ENCODE measurements at regions not wholly inside any gene's neighbourhood (a gene's known extent, or its start where the extent isn't known, plus 50 kb on each side); places are given as distances from the start of the nearest gene placed in this dataset.

DNA sequence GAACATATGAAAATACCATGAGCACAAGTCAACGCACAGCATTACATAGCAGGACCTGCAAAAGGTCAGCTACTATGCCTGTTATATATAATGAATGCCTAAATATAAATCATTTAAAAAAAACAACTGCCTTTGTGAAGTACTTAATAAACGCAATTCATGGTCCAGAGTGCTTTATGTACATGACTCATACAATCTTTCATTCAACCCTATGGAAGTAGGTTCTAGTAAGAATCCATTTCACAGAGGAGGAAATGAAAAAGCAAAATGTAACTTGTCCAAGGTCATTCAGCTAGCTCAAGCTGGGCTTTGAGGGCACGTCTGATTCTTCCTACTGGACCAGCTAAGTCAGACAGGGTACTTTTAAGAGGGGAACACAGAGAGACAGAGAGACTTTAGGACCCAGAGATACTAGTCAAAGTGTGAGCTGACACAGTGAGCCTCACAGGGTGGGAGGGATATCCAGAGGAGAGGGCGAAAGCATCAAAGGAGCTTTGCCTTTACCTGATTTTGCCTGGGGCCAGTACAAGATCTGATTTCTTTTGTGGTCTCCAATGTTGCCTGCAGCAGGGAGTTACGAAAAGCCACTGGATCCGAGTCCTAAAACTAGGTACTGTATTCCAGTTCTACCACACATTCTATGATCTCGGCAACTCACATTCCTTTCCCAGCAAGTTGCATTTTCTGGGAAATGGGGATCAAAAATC, 83.4 kb upstream of the ZFHX3 start:
- H2BK5ac ChIP-seq (ENCODE audit: low read depth, low read length), result no peak overlapping the region
- FAIRE-seq (no peak), DNase-seq (ENCODE audit: low read depth in 1 of 2, low spot score in 2 of 2) (no peak)
- no peak overlapping the region for H4K91ac ChIP-seq (replicated peaks; ENCODE audit: insufficient read length, low read length)
- no peak overlapping the region for H3K4me2 ChIP-seq (ENCODE audit: insufficient read depth in 1 of 2, low read depth in 2 of 2, low read length in 2 of 2)
- H2AFZ ChIP-seq (ENCODE audit: low read length), result no peak overlapping the region
- H3K79me1 ChIP-seq (ENCODE audit: low read depth, low read length), result no peaks in the 10 kb centered on the region
- H2BK15ac ChIP-seq (ENCODE audit: low read length), result no peak overlapping the region
- H3K9ac ChIP-seq (replicated peaks in 1 of 4; ENCODE audit: extremely low read depth in 1 of 4, low read depth in 3 of 4, low read length in 3 of 4), result no peak overlapping the region
- no peak overlapping the region for H4K8ac ChIP-seq (ENCODE audit: extremely low read depth, insufficient read depth, low read length)
- no peaks in the 10 kb centered on the region; a peak in 1 of 7 replicates for H3K27me3 ChIP-seq (replicated peaks in 1 of 4; ENCODE audit: control insufficient read depth in 3 of 4, extremely low read depth in 1 of 4, insufficient read depth in 3 of 4, low read length in 3 of 4)
- H4K5ac ChIP-seq (ENCODE audit: insufficient read length, low read depth, low read length), result no peak overlapping the region
- no peak overlapping the region for H3K27ac ChIP-seq (ENCODE audit: low read depth, low read length)
- no peaks in the 10 kb centered on the region for H3K79me2 ChIP-seq (ENCODE audit: control insufficient read depth in 1 of 2, insufficient read depth in 2 of 2, low read length in 2 of 2)
- H3K4me1 ChIP-seq (replicated peaks in 1 of 4; ENCODE audit: control insufficient read depth in 3 of 4, insufficient read depth in 4 of 4, low read length in 3 of 4), result no peaks in the 10 kb centered on the region
- ChIA-PET CTCF (ENCODE audit: partially characterized antibody) (interaction anchor here (1.3 to 2.2 kb wide), 2 partner anchors 18 to 136 kb away, joined by 4 to 6 read pairs; no protein-coding TSS in a partner anchor), POLR2A (ENCODE audit: partially characterized antibody) (interaction anchor here (0.6 kb wide), 1 partner anchor 46 kb away, joined by 5 read pairs; no protein-coding TSS in a partner anchor)
- no peaks in the 10 kb centered on the region for H3K36me3 ChIP-seq (ENCODE audit: control insufficient read depth in 2 of 4, insufficient read depth in 4 of 4, low read length in 3 of 4)
- no peak overlapping the region for H2BK120ac ChIP-seq (replicated peaks; ENCODE audit: low read depth, low read length)
- no peak overlapping the region for H3K4ac ChIP-seq (replicated peaks; ENCODE audit: insufficient read length, low read depth, low read length)
- H2AK5ac ChIP-seq (ENCODE audit: low read depth, low read length), result no peak overlapping the region
- H3K23me2 ChIP-seq (ENCODE audit: low read depth, low read length), result no peaks in the 10 kb centered on the region
- no peak overlapping the region for H2BK12ac ChIP-seq (ENCODE audit: low read depth, low read length)
- no peak overlapping the region for H3K23ac ChIP-seq (ENCODE audit: insufficient read length)
- H3K4me3 ChIP-seq (ENCODE audit: extremely low read depth in 1 of 4, insufficient read depth in 2 of 4, low read depth in 3 of 4, low read length in 4 of 4), result no peak overlapping the region
- H3K56ac ChIP-seq (replicated peaks; ENCODE audit: insufficient read length, low read depth, low read length), result no peak overlapping the region
- H3K18ac ChIP-seq (ENCODE audit: extremely low read depth, low read length), result no peak overlapping the region
- no peaks in the 10 kb centered on the region for H3K9me3 ChIP-seq (ENCODE audit: insufficient read depth in 2 of 2, low read depth in 1 of 2, low read length in 1 of 2)
- no peaks in the 10 kb centered on the region for H4K20me1 ChIP-seq (replicated peaks in 1 of 2; ENCODE audit: control insufficient read depth in 1 of 2, insufficient read depth in 2 of 2, low read length in 2 of 2)
- WGBS, 2 experiments (ENCODE audit: extremely low coverage in 1 of 2, insufficient coverage in 1 of 2, insufficient read length in 1 of 2, insufficient replicate concordance in 2 of 2, low coverage in 1 of 2, low lambda C conversion rate in 2 of 2, missing lambda C conversion rate in 1 of 2), result 92% methylated on average over 7 of the region's 7 CpGs; no CpG with 5 or more reads in 1 of the 2 experiments
- H2BK20ac ChIP-seq (ENCODE audit: low read length), result no peak overlapping the region
- no peak overlapping the region for H3K14ac ChIP-seq (ENCODE audit: insufficient read length)
- TF ChIP-seq, protein P1, sequence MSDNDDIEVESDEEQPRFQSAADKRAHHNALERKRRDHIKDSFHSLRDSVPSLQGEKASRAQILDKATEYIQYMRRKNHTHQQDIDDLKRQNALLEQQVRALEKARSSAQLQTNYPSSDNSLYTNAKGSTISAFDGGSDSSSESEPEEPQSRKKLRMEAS (IDR thresholded peaks at IDR 0.05), result no peak
- TF ChIP-seq RAD21 (IDR thresholded peaks at IDR 0.05 in 1 of 2, conservative IDR thresholded peaks at IDR 0.05 in 1 of 2; ENCODE audit: low read depth in 2 of 2, low read length in 2 of 2), result no peak
- no peak for TF ChIP-seq POU5F1 (IDR thresholded peaks at IDR 0.05; ENCODE audit: low read depth, low read length)
- no peak for TF ChIP-seq RNF2 (IDR thresholded peaks at IDR 0.05; ENCODE audit: borderline replicate concordance, low read depth, low read length, missing control alignments, poor library complexity, severe bottlenecking)
- no peak for TF ChIP-seq POLR2A (IDR thresholded peaks at IDR 0.05; ENCODE audit: control extremely low read depth in 1 of 2, low read depth in 2 of 2, low read length in 2 of 2)
- TF ChIP-seq SIN3A (conservative IDR thresholded peaks at IDR 0.05 in 1 of 2, IDR thresholded peaks at IDR 0.05 in 1 of 2; ENCODE audit: low read depth in 1 of 2, low read length in 2 of 2), result no peak
- TF ChIP-seq RXRA (IDR thresholded peaks at IDR 0.05; ENCODE audit: insufficient read depth, low read depth, low read length), result no peak
- no peak for TF ChIP-seq PHF8 (conservative IDR thresholded peaks at IDR 0.05; ENCODE audit: low read depth, low read length)
- TF ChIP-seq, protein P2, sequence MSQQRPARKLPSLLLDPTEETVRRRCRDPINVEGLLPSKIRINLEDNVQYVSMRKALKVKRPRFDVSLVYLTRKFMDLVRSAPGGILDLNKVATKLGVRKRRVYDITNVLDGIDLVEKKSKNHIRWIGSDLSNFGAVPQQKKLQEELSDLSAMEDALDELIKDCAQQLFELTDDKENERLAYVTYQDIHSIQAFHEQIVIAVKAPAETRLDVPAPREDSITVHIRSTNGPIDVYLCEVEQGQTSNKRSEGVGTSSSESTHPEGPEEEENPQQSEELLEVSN (IDR thresholded peaks at IDR 0.05), result no peak
- no peak for TF ChIP-seq CHD2 (IDR thresholded peaks at IDR 0.05; ENCODE audit: low read length)
- TF ChIP-seq JUN (IDR thresholded peaks at IDR 0.05; ENCODE audit: low read depth, low read length), result no peak
- TF ChIP-seq BACH1 (IDR thresholded peaks at IDR 0.05; ENCODE audit: low read length), result no peak

All from H1 (cell line).